ENCODE measurements at regions not wholly inside any gene's neighbourhood (a gene's known extent, or its start where the extent isn't known, plus 50 kb on each side); places are given as distances from the start of the nearest gene placed in this dataset.

GRCh38 chr20:53664121-53664520 lies 70.5 kb upstream of the ZNF217 start:
- TF ChIP-seq CTCF (conservative IDR thresholded peaks at IDR 0.05; ENCODE audit: low read depth, low read length) (no peak), POLR2A (IDR thresholded peaks at IDR 0.05; ENCODE audit: low read depth, low read length) (no peak), MXI1 (IDR thresholded peaks at IDR 0.05; ENCODE audit: borderline replicate concordance, low read depth, low read length) (no peak), USF2 (IDR thresholded peaks at IDR 0.05; ENCODE audit: low read depth, low read length) (no peak), SMC3 (IDR thresholded peaks at IDR 0.05; ENCODE audit: low read depth, low read length) (no peak), CHD1 (IDR thresholded peaks at IDR 0.05; ENCODE audit: low read depth, low read length) (no peak), RFX5 (IDR thresholded peaks at IDR 0.05; ENCODE audit: low read depth, low read length) (no peak), RAD21 (IDR thresholded peaks at IDR 0.05; ENCODE audit: low read length) (no peak), FOS (IDR thresholded peaks at IDR 0.05; ENCODE audit: low read depth, low read length) (no peak)

All from IMR-90 (cell line).